ENCODE measurements at regions not wholly inside any gene's neighbourhood (a gene's known extent, or its start where the extent isn't known, plus 50 kb on each side); places are given as distances from the start of the nearest gene placed in this dataset.
A peak's percentile ranks its signal among the peaks of the same experiment; 100 is the strongest.

GRCh38 chr4:153971899-153972298 is 183.0 kb upstream of the SFRP2 start:
- Mint-ChIP-seq H3K4me1 (no peaks in the 10 kb centered on the region), H3K9me3 (peaks cover 31% of the 10 kb centered on the region), H3K27ac (no peak overlapping the region), H3K36me3 (ENCODE audit: low read depth) (peaks cover 12% of the 10 kb centered on the region), H3K4me3 (no peak overlapping the region), H3K27me3 (ENCODE audit: low read depth) (no peaks in the 10 kb centered on the region)
- no peak for TF ChIP-seq CTCF (IDR thresholded peaks at IDR 0.05; ENCODE audit: unreplicated experiment in 3 of 3)

- H3K4me1 Mint-ChIP-seq: no peaks in the 10 kb centered on the region
- no peak for TF ChIP-seq CTCF (IDR thresholded peaks at IDR 0.05; ENCODE audit: unreplicated experiment in 3 of 3)
- H3K9me3 Mint-ChIP-seq: peaks cover 16% of the 10 kb centered on the region
- no peak overlapping the region for H3K4me3 Mint-ChIP-seq
- no peaks in the 10 kb centered on the region for H3K27me3 Mint-ChIP-seq (ENCODE audit: low read depth)
- H3K36me3 Mint-ChIP-seq (ENCODE audit: low read depth): peaks cover 4% of the 10 kb centered on the region
- H3K27ac Mint-ChIP-seq: no peak overlapping the region
Measured at GRCh38 chr4:153970169-153970568, 181.3 kb upstream of the SFRP2 start.

GRCh38 chr4:153969542-153969941 is 180.7 kb upstream of the SFRP2 start:
- Mint-ChIP-seq H3K36me3 (ENCODE audit: low read depth) (no peaks in the 10 kb centered on the region), H3K4me1 (no peaks in the 10 kb centered on the region), H3K27me3 (ENCODE audit: low read depth) (no peaks in the 10 kb centered on the region), H3K4me3 (no peak overlapping the region), H3K9me3 (peaks cover 10% of the 10 kb centered on the region), H3K27ac (no peak overlapping the region)
- no peak for TF ChIP-seq CTCF (IDR thresholded peaks at IDR 0.05; ENCODE audit: unreplicated experiment in 3 of 3)

GRCh38 chr4:153966641-153967040 is 177.8 kb upstream of the SFRP2 start:
- no peak for TF ChIP-seq CTCF (IDR thresholded peaks at IDR 0.05; ENCODE audit: unreplicated experiment in 3 of 3)
- no peak overlapping the region for H3K4me3 Mint-ChIP-seq
- H3K4me1 Mint-ChIP-seq: peaks cover 4% of the 10 kb centered on the region

GRCh38 chr4:153963216-153963615 is 174.3 kb upstream of the SFRP2 start:
- Mint-ChIP-seq H3K27ac (peak overlapping the region in 1 of 3 experiments; percentile 57), H3K27me3 (ENCODE audit: low read depth) (no peaks in the 10 kb centered on the region), H3K36me3 (ENCODE audit: low read depth) (no peaks in the 10 kb centered on the region), H3K9me3 (peaks cover 4% of the 10 kb centered on the region), H3K4me3 (no peak overlapping the region), H3K4me1 (peaks cover 4% of the 10 kb centered on the region)
- no peak for TF ChIP-seq CTCF (IDR thresholded peaks at IDR 0.05; ENCODE audit: unreplicated experiment in 3 of 3)

More at GRCh38 chr4:153966641-153967040, 177.8 kb upstream of the SFRP2 start:
- no peaks in the 10 kb centered on the region for H3K9me3 Mint-ChIP-seq
- no peaks in the 10 kb centered on the region for H3K27me3 Mint-ChIP-seq (ENCODE audit: low read depth)
- no peaks in the 10 kb centered on the region for H3K36me3 Mint-ChIP-seq (ENCODE audit: low read depth)
- peak overlapping the region in 1 of 3 experiments; percentile 34 for H3K27ac Mint-ChIP-seq

GRCh38 chr4:153962311-153963039 is 173.6 kb upstream of the SFRP2 start:
- no peaks in the 10 kb centered on the region for H3K27me3 Mint-ChIP-seq (ENCODE audit: low read depth)
- peaks cover 7% of the 10 kb centered on the region for H3K9me3 Mint-ChIP-seq
- TF ChIP-seq CTCF (IDR thresholded peaks at IDR 0.05; ENCODE audit: unreplicated experiment in 3 of 3): no peak
- H3K36me3 Mint-ChIP-seq (ENCODE audit: low read depth): no peaks in the 10 kb centered on the region
- H3K4me3 Mint-ChIP-seq: no peak overlapping the region
- H3K4me1 Mint-ChIP-seq: peaks cover 4% of the 10 kb centered on the region
- H3K27ac Mint-ChIP-seq: peak overlapping the region in 2 of 3 experiments; percentile 19 to 32
